ENCODE measurements at regions not wholly inside any gene's neighbourhood (a gene's known extent, or its start where the extent isn't known, plus 50 kb on each side); places are given as distances from the start of the nearest gene placed in this dataset.

GRCh38 chr5:145574889-145575573, 260.1 kb downstream of the PRELID2 start:
- no peak overlapping the region for H3K9ac ChIP-seq
- H2AFZ ChIP-seq, result no peak overlapping the region
- no peak for TF ChIP-seq CTCF (IDR thresholded peaks at IDR 0.05)
- H3K4me1 ChIP-seq, result no peaks in the 10 kb centered on the region
- no peak overlapping the region for H3K4me3 ChIP-seq (ENCODE audit: low read depth, low read length)
- H3K4me2 ChIP-seq (ENCODE audit: low read length), result no peak overlapping the region
- H3K36me3 ChIP-seq (ENCODE audit: control insufficient read depth, insufficient read depth, low read length), result no peaks in the 10 kb centered on the region
- no peaks in the 10 kb centered on the region for H3K9me3 ChIP-seq (ENCODE audit: control insufficient read depth, low read length)
- H3K27me3 ChIP-seq (ENCODE audit: control insufficient read depth, insufficient read depth, low read length), result no peaks in the 10 kb centered on the region
- H3K27ac ChIP-seq, result no peak overlapping the region
- H3K79me2 ChIP-seq, result no peaks in the 10 kb centered on the region

- Histone ChIP-seq H3K4me2 (ENCODE audit: low read length) (no peak overlapping the region), H3K27ac (no peak overlapping the region), H2AFZ (no peak overlapping the region), H3K27me3 (ENCODE audit: control insufficient read depth, insufficient read depth, low read length) (no peaks in the 10 kb centered on the region), H3K79me2 (no peaks in the 10 kb centered on the region), H3K9ac (no peak overlapping the region), H3K9me3 (ENCODE audit: control insufficient read depth, low read length) (no peaks in the 10 kb centered on the region), H3K36me3 (ENCODE audit: control insufficient read depth, insufficient read depth, low read length) (no peaks in the 10 kb centered on the region), H3K4me3 (ENCODE audit: low read depth, low read length) (no peak overlapping the region), H3K4me1 (no peaks in the 10 kb centered on the region)
- no peak for TF ChIP-seq CTCF (IDR thresholded peaks at IDR 0.05)
Observed at GRCh38 chr5:145568581-145568980, 266.6 kb downstream of the PRELID2 start.

GRCh38 chr5:145562931-145563330, 272.2 kb downstream of the PRELID2 start:
- H3K79me2 ChIP-seq, result no peaks in the 10 kb centered on the region
- H3K4me3 ChIP-seq (ENCODE audit: low read depth, low read length), result no peak overlapping the region
- no peaks in the 10 kb centered on the region for H3K27me3 ChIP-seq (ENCODE audit: control insufficient read depth, insufficient read depth, low read length)
- no peak overlapping the region for H3K27ac ChIP-seq
- TF ChIP-seq CTCF (IDR thresholded peaks at IDR 0.05), result no peak
- H3K9me3 ChIP-seq (ENCODE audit: control insufficient read depth, low read length), result no peaks in the 10 kb centered on the region
- H3K36me3 ChIP-seq (ENCODE audit: control insufficient read depth, insufficient read depth, low read length), result no peaks in the 10 kb centered on the region
- H3K4me1 ChIP-seq, result no peaks in the 10 kb centered on the region
- no peak overlapping the region for H2AFZ ChIP-seq
- no peak overlapping the region for H3K9ac ChIP-seq
- no peak overlapping the region for H3K4me2 ChIP-seq (ENCODE audit: low read length)

GRCh38 chr5:145558288-145558687, 276.9 kb downstream of the PRELID2 start:
- H3K4me2 ChIP-seq (ENCODE audit: low read length), result no peak overlapping the region
- no peak overlapping the region for H3K4me3 ChIP-seq (ENCODE audit: low read depth, low read length)
- no peaks in the 10 kb centered on the region for H3K27me3 ChIP-seq (ENCODE audit: control insufficient read depth, insufficient read depth, low read length)
- no peak overlapping the region for H3K9ac ChIP-seq
- H3K79me2 ChIP-seq, result no peaks in the 10 kb centered on the region
- no peak overlapping the region for H2AFZ ChIP-seq
- H3K36me3 ChIP-seq (ENCODE audit: control insufficient read depth, insufficient read depth, low read length), result no peaks in the 10 kb centered on the region
- H3K27ac ChIP-seq, result no peak overlapping the region
- TF ChIP-seq CTCF (IDR thresholded peaks at IDR 0.05), result no peak
- no peaks in the 10 kb centered on the region for H3K4me1 ChIP-seq
- no peaks in the 10 kb centered on the region for H3K9me3 ChIP-seq (ENCODE audit: control insufficient read depth, low read length)

GRCh38 chr5:145557345-145557744, 277.8 kb downstream of the PRELID2 start:
- no peak overlapping the region for H3K9ac ChIP-seq
- TF ChIP-seq CTCF (IDR thresholded peaks at IDR 0.05), result no peak

More at GRCh38 chr5:145557345-145557744, 277.8 kb downstream of the PRELID2 start:
- Histone ChIP-seq H3K27ac (no peak overlapping the region), H3K9me3 (ENCODE audit: control insufficient read depth, low read length) (no peaks in the 10 kb centered on the region), H3K4me1 (no peaks in the 10 kb centered on the region), H3K27me3 (ENCODE audit: control insufficient read depth, insufficient read depth, low read length) (no peaks in the 10 kb centered on the region), H3K4me3 (ENCODE audit: low read depth, low read length) (no peak overlapping the region), H3K4me2 (ENCODE audit: low read length) (no peak overlapping the region), H3K79me2 (no peaks in the 10 kb centered on the region), H3K36me3 (ENCODE audit: control insufficient read depth, insufficient read depth, low read length) (no peaks in the 10 kb centered on the region), H2AFZ (no peak overlapping the region)

Data from parathyroid adenoma (tissue), 2 donors.